ENCODE measurements at regions not wholly inside any gene's neighbourhood (a gene's known extent, or its start where the extent isn't known, plus 50 kb on each side); places are given as distances from the start of the nearest gene placed in this dataset.

DNA sequence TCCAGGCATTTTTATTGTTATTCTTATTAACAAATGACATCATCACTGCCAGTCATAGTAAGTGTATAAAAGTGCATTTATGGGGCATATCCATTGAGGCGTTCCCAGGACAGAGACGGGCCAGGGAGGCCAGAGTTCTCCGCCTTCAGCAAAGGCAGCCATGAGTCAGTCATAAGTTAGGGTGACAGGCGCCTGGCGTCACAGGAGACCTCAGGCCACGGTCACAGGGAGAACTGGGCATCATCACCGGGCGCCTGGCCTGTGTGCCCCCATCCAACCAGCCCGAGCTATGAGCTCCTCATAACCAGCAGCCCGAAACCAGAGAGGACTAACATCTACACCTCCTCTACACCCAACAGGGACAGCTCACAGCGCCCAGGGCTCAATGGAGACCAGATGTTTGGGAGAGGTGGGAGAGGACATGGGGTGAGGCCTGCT, 259.2 kb downstream of the DLL1 start:
- DNase-seq (ENCODE audit: low read depth in 2 of 2): no peak

DNA sequence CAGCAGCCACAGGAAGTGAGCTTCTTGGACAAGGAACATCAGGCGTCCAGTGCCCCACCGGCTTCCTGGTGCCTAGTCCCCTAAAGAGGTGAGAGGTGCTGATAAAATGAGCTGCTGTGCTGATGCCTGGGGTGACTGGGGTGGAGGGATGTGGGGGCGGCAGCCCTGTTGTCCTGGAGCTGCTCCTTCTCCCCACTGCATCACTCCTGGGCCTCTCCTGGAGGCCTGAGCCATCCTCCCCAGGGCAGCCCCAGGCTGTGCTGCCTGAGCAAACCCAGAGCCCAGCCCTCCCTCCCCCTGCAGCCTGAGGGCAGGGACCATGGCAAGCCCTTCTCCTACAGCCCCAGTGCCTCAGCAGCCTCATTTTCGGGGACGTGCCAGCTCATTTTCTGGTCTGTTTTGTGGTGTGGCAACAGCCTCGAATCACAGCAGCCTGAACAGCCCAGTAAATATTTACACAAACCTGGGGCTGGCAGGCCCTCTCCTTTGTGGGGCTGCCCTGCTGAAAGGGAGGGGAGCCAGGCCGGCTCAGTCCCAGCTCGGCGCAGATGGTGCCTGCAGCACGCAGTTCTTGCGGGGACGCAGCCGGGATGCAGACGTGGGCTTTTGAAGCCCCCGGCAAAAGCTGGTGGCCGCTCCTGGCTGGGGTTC, 259.9 kb downstream of the DLL1 start:
- no peak for DNase-seq (ENCODE audit: low read depth in 2 of 2)

- DNase-seq (ENCODE audit: low read depth in 2 of 2): no peak
Measured at GRCh38 chr6:170030284-170030815, 260.5 kb downstream of the DLL1 start.

DNA sequence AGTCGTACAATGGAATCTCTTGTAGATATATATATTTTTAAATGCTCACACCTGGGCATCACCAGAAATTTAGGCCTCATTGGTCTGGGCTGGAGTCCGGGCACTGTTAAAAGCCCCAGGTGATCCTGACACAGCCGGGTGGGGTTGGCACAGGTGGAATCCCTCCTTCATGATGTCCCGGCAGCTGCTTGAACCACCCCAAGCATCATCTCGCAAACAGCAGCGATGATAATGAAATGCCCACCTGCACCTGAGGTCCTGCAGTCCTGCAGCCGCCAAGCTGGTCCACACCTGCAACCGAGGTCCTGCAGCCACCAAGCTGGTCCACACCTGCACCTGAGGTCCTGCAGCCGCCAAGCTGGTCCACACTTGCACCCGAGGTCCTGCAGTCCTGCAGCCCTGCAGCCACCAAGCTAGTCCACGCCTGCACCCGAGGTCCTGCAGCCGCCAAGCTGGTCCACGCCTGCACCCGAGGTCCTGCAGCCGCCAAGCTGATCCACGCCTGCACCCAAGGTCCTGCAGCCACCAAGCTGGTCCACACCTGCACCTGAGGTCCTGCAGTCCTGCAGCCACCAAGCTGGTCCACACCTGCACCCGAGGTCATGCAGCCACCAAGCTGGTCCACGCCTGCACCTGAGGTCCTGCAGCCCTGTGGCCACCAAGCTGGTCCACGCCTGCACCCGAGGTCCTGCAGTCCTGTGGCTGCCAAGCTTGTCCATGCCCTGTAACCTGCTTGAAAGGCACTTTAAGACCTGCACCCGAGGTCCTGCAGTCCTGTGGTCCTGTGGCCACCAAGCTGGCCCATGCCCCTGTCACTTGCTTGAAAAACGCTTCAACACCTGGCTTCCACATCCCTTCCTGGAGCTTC, 261.2 kb downstream of the DLL1 start:
- no peak for DNase-seq (ENCODE audit: low read depth in 2 of 2)

GRCh38 chr6:170028629-170029345, 262.1 kb downstream of the DLL1 start:
- no peak for DNase-seq (ENCODE audit: low read depth in 2 of 2)

- DNase-seq (ENCODE audit: low read depth in 2 of 2): no peak
Measured at GRCh38 chr6:170027647-170028043, 263.2 kb downstream of the DLL1 start.

GRCh38 chr6:170026751-170027646, 263.9 kb downstream of the DLL1 start:
- DNase-seq (ENCODE audit: low read depth in 2 of 2): no peak

- no peak for DNase-seq (ENCODE audit: low read depth in 2 of 2)
Measured at GRCh38 chr6:170025935-170026750, 264.7 kb downstream of the DLL1 start.

GRCh38 chr6:170025341-170025911, 265.5 kb downstream of the DLL1 start:
- no peak for DNase-seq (ENCODE audit: low read depth in 2 of 2)

DNA sequence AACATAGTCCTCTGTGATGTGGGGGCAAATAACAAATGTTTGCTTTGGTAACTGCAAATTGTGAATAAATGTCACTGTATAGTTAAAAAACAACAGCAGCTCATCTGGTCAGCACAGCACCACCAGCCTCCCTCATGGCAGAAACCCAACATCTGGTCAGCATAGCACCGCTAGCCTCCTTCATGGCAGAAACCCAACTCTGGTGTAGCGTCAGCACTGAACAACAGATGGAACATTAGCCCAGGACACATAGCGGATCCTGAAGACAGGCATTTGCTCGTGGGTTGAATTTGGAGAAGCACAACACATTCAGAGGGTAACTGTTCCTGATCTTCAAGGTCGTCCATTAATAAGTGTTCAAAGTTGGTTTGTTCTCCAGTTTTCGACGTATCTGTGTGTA, 265.9 kb downstream of the DLL1 start:
- peak; percentile 25 to 42 for DNase-seq (ENCODE audit: low read depth in 2 of 2)

DNA sequence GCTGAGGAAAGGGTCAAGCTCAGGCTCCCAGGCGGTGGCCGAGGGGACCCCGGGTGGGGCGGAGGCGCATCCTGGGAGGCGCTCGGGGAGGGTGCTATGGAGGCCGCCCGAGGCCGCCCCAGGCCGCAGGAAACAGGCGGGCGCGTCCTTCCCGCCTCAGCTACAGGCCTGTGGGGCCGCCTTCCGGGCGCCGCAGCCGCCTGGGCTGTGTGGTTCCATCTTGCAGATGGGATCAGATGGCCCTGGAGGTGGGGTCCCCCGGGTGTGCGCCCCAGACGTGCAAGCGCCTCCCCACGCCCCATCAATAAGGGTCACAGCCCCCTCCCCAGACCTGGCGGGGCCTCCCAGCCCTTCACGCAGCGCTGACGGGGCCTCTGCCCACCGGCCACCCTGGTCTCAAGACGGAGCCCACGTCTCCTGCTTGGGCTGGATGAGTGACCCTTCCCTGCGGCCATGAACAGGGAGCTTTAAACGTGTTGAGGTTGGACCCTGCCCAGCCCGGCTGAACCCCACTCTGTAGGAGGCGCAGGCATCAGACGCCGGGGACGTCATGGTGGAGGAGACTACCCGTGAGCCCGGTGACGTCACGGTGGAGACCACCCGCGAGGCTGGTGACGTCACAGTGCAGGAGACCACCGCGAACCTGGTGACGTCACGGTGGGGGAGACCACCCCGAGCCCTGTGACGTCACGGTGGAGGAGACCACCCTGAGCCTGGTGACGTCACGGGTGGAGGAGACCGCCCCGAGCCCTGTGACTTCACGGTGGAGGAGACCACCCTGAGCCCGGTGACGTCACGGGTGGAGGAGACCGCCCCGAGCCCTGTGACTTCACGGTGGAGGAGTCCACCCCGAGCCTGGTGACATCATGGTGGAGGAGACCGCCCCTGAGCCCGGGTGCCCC, 267.0 kb downstream of the DLL1 start:
- no peak for DNase-seq (ENCODE audit: low read depth in 2 of 2)

- DNase-seq (ENCODE audit: low read depth in 2 of 2): no peak
Measured at GRCh38 chr6:170022827-170023619, 267.9 kb downstream of the DLL1 start.

- DNase-seq (ENCODE audit: low read depth in 2 of 2): no peak
Measured at GRCh38 chr6:170022291-170022722, 268.6 kb downstream of the DLL1 start.

DNA sequence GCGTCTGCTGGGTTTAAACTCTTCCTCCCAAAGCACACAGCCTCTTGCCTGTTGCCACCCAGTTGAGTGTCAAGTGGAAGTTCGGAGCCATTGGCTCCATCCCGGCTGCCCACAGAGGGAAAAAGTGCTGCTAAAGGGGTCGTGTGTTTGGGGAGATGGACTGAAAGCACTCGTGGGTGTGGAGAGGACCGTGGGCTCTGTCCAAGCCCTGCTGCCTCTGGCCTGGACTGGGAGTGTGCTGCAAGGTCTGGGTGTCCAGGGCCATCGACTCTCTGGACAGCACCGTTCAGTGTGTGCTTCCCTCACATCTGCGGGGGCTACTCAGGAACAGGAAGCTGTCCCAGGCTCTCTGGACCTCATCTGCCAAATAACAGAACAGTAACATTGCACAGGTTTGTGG, 269.3 kb downstream of the DLL1 start:
- DNase-seq (ENCODE audit: low read depth in 2 of 2): no peak

- no peak for DNase-seq (ENCODE audit: low read depth in 2 of 2)
Measured at GRCh38 chr6:170019818-170020583, 268.6 kb downstream of the ERMARD start.

DNA sequence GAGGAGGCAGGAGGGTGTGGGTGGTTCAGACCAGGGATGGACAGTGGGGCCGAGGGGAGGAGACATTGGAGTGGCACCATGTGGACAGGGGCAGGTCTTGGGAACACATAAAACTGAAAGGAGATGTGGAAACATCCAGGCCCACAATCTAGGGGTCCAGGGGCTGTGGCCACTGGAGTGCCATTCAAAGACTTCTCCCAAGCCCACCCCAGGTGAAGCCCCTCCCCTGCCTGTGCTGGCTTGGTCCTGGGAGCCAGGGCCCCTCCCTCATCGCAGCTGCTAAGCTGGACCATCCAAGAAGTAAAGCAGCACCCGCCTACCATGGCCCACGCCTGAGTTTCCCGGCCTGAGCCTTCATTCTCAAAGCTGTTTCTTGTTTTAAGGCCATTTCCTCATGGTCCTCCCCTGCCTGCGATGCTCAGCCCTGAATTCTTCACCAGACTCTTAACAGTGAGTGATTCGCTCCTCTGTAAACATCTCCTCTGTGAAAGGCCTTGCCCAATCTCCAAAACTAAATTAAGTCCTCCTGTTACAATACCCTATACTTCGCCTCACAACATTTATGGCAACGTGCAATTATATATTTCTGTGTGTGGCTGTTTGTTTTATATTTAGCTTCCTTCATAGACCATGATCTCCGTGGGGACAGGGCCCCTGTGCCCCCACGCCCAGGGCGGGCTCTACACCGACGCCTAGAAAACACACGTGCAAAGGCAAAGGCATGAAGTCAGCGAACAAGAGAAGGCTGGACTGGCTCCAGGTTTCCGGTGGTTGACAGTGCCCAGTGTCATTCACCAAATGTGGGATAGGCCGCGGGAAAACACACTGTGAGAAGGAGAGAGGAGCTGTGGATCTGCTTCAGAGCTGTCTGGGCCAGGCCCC, 267.8 kb downstream of the ERMARD start:
- DNase-seq (ENCODE audit: low read depth in 2 of 2): no peak

All from fibroblast of skin of left quadriceps (primary cell).